PC-3 (cell line): ENCODE measurements at regions not wholly inside any gene's neighbourhood (a gene's known extent, or its start where the extent isn't known, plus 50 kb on each side); places are given as distances from the start of the nearest gene placed in this dataset.

Source experiments
- ATAC-seq: fragments of 200-7000 bp; cut with Tn5 transposase; 2 replicates; pipeline ENCODE4 v1.9.1; 2020; ENCODE audit warnings: mild to moderate bottlenecking, moderate library complexity
- BruUV-seq: library from RNA; stranded (reverse); fragments of 400-500 nt; replicated peaks from 2 replicates; lab custom pipeline; 2021; lab: Mats Ljungman, UMichigan
- CTCF ChIA-PET: fragments of 300-600 bp; sonication (Branson Sonifier 250); formaldehyde crosslinking; loops from one replicate; lab custom pipeline; 2022; ENCODE audit warnings: antibody characterized with exemption; lab: Charles Lee
- POLR2A ChIA-PET: fragments of 300-600 bp; sonication (Branson Sonifier 250); formaldehyde crosslinking; loops from one replicate; lab custom pipeline; 2022; ENCODE audit warnings: antibody characterized with exemption; ENCODE audit not compliant: unreplicated experiment; lab: Charles Lee
- DNase-seq: peaks from one replicate; pipeline ENCODE4 v3.0.0-alpha.2; 2015
- H2AFZ ChIP-seq: fragments of 300-600 bp; sonication (generic); 2 replicates; pipeline ENCODE4 v1.6.0; 2016; ENCODE audit warnings: antibody characterized with exemption, low read length
- H3F3A ChIP-seq: fragments of 300-600 bp; sonication (generic); one replicate; pipeline ENCODE4 v1.6.0; 2017; ENCODE audit warnings: antibody characterized with exemption, low read length, control low read depth, mild to moderate bottlenecking; ENCODE audit not compliant: unreplicated experiment
- H3K27ac ChIP-seq: fragments of 300-600 bp; sonication (generic); 2 replicates; pipeline ENCODE4 v1.5.1; 2016; ENCODE audit warnings: mild to moderate bottlenecking, low read length
- H3K27me3 ChIP-seq: fragments of 300-600 bp; sonication (generic); 2 replicates; pipeline ENCODE4 v1.6.1; 2016; ENCODE audit warnings: low read length, mixed read lengths
- H3K36me3 ChIP-seq: fragments of 300-600 bp; sonication (generic); 2 replicates; pipeline ENCODE4 v1.6.1; 2016; ENCODE audit warnings: low read depth, mixed run types, low read length, mixed read lengths
- H3K4me1 ChIP-seq: fragments of 300-600 bp; sonication (generic); 2 replicates; pipeline ENCODE4 v1.5.1; 2016; ENCODE audit warnings: low read length; ENCODE audit not compliant: insufficient read depth
- H3K4me2 ChIP-seq: fragments of 300-600 bp; sonication (generic); 2 replicates; pipeline ENCODE4 v1.6.0; 2016; ENCODE audit warnings: low read length
- H3K4me3 ChIP-seq: fragments of 300-600 bp; sonication (generic); 2 replicates; pipeline ENCODE4 v1.5.1; 2016; ENCODE audit warnings: mild to moderate bottlenecking, low read length, mixed read lengths
- H3K79me2 ChIP-seq: fragments of 300-600 bp; sonication (generic); 2 replicates; pipeline ENCODE4 v1.6.1; 2017; ENCODE audit warnings: low read length, mixed read lengths
- H3K9ac ChIP-seq: fragments of 300-600 bp; sonication (generic); 2 replicates; pipeline ENCODE4 v1.6.0; 2016; ENCODE audit warnings: mild to moderate bottlenecking, low read length
- H3K9me2 ChIP-seq: fragments of 300-600 bp; sonication (generic); replicated peaks from 2 replicates; pipeline ENCODE4 v1.6.1; 2016; ENCODE audit warnings: mixed run types, low read length, mixed read lengths
- H3K9me3 ChIP-seq: fragments of 300-600 bp; sonication (generic); 2 replicates; pipeline ENCODE4 v1.6.1; 2016; ENCODE audit warnings: low read length, mixed read lengths
- H4K20me1 ChIP-seq: fragments of 300-600 bp; sonication (generic); 2 replicates; pipeline ENCODE4 v1.6.1; 2016; ENCODE audit warnings: low read length, mixed read lengths
- CTCF ChIP-seq: fragments of 300-600 bp; sonication (generic); conservative IDR thresholded peaks from 2 replicates; pipeline ENCODE4 v1.5.1; 2017; ENCODE audit warnings: antibody characterized with exemption, low read depth, mild to moderate bottlenecking, low read length
- EZH2 ChIP-seq: fragments of 300-600 bp; sonication (generic); IDR thresholded peaks from one replicate; pipeline ENCODE4 v1.6.1; 2017; ENCODE audit warnings: antibody characterized with exemption, mild to moderate bottlenecking, low read length; ENCODE audit not compliant: unreplicated experiment
- EZH2phosphoT487 ChIP-seq: fragments of 300-600 bp; sonication (generic); IDR thresholded peaks from 2 replicates; pipeline ENCODE4 v1.6.1; 2018; ENCODE audit warnings: mild to moderate bottlenecking, antibody characterized with exemption, low read length, borderline replicate concordance
- intact Hi-C: fragments of 100-400 bp; cut with micrococcal nuclease; formaldehyde crosslinking; loops from 2 replicates; pipeline ENCODE4 v1.9.0; 2023

DNA sequence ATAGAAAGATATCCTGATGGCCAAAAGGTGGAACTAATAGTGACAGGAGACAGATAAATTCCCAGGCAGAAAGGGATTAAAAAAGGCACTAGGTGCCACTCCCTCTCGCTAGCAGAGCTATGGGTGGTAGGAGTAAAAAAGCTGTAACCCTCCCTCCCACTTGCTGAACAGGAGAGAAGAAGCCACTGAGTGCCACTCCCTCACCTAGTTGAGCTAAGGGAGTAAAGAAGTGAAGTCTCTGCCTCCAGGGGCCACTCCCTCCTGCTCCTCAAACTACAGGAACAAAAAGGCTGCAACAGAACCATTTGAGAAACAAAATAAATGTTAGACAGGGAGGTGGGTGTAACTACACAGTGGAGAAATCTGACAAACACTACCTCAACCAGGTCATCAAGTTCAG is 276.2 kb upstream of the EPHA6 start:
- Histone ChIP-seq H3K9me3 (no peaks in the 10 kb centered on the region), H2AFZ (no peak overlapping the region), H3K79me2 (no peaks in the 10 kb centered on the region), H3F3A (no peaks in the 10 kb centered on the region), H4K20me1 (no peaks in the 10 kb centered on the region), H3K27me3 (no peaks in the 10 kb centered on the region), H3K4me3 (no peak overlapping the region), H3K9ac (no peak overlapping the region), H3K4me1 (no peaks in the 10 kb centered on the region), H3K36me3 (no peaks in the 10 kb centered on the region), H3K9me2 (no peaks in the 10 kb centered on the region), H3K27ac (no peak overlapping the region), H3K4me2 (no peak overlapping the region)
- ATAC-seq = no peak; the same call in 1 of the 2 replicates
- ChIA-PET CTCF (no interaction called here), POLR2A (no interaction called here)
- intact Hi-C loops = no loop called here
- TF ChIP-seq CTCF (no peak), EZH2 (no peak), EZH2phosphoT487 (no peak)
- no TSS peak for BruUV-seq
- DNase-seq = no peak

DNA sequence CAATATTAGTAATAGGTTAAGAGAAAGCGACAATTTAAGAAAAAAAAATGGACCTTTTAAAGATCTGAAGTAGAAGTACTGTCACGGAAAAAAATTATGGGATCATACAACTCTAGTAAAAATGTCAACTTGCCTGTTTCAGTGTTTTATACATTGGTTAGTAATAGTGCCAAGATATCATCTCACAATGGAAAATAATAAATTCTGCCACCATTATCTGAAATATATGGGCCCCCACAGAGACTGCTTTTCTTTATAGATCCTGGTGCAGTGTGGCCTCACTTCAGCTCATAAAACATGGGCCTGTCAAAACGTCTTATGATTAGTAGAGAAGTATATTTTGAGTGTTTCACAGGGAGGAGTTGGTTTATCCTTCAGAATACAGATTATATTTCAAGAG is 266.3 kb upstream of the EPHA6 start:
- H3K27me3 ChIP-seq = no peaks in the 10 kb centered on the region
- H3K4me2 ChIP-seq = no peak overlapping the region
- no peaks in the 10 kb centered on the region for H3F3A ChIP-seq
- no peak overlapping the region for H3K4me3 ChIP-seq
- ChIA-PET POLR2A (no interaction called here), CTCF (no interaction called here)
- no peaks in the 10 kb centered on the region for H3K9me3 ChIP-seq
- no peaks in the 10 kb centered on the region for H3K36me3 ChIP-seq
- no peaks in the 10 kb centered on the region for H3K4me1 ChIP-seq
- no peak overlapping the region for H3K9ac ChIP-seq
- H3K79me2 ChIP-seq = no peaks in the 10 kb centered on the region
- H4K20me1 ChIP-seq = no peaks in the 10 kb centered on the region
- no TSS peak for BruUV-seq
- no peaks in the 10 kb centered on the region for H3K9me2 ChIP-seq
- no peak for TF ChIP-seq CTCF
- TF ChIP-seq EZH2phosphoT487 = no peak
- TF ChIP-seq EZH2 = no peak
- DNase-seq (no peak), ATAC-seq (no peak)
- H2AFZ ChIP-seq = no peak overlapping the region
- intact Hi-C loops = no loop called here
- H3K27ac ChIP-seq = no peak overlapping the region

GRCh38 chr3:96576935-96577334 is 237.5 kb upstream of the EPHA6 start:
- Histone ChIP-seq H3K9me3 (no peaks in the 10 kb centered on the region), H2AFZ (no peak overlapping the region), H3K4me1 (no peaks in the 10 kb centered on the region), H3K27ac (no peak overlapping the region), H3F3A (no peaks in the 10 kb centered on the region), H4K20me1 (no peaks in the 10 kb centered on the region), H3K79me2 (no peaks in the 10 kb centered on the region), H3K4me2 (no peak overlapping the region), H3K36me3 (no peaks in the 10 kb centered on the region), H3K4me3 (no peak overlapping the region), H3K27me3 (no peaks in the 10 kb centered on the region), H3K9ac (no peak overlapping the region), H3K9me2 (no peaks in the 10 kb centered on the region)
- intact Hi-C loops = no loop called here
- ChIA-PET CTCF (no interaction called here), POLR2A (no interaction called here)
- TF ChIP-seq EZH2phosphoT487 (no peak), EZH2 (no peak), CTCF (no peak)
- no TSS peak for BruUV-seq
- DNase-seq = no peak
- ATAC-seq = no peak
